ENCODE measurements at regions not wholly inside any gene's neighbourhood (a gene's known extent, or its start where the extent isn't known, plus 50 kb on each side); places are given as distances from the start of the nearest gene placed in this dataset.

- TF ChIP-seq CTCF (IDR thresholded peaks at IDR 0.05) = no peak
- TF ChIP-seq EP300 (IDR thresholded peaks at IDR 0.05) = no peak
Measured at GRCh38 chr3:29168696-29169095, 112.2 kb upstream of the RBMS3 start.
